ENCODE measurements at regions not wholly inside any gene's neighbourhood (a gene's known extent, or its start where the extent isn't known, plus 50 kb on each side); places are given as distances from the start of the nearest gene placed in this dataset.

GRCh38 chr4:141459020-141459419 is 177.4 kb upstream of the IL15 start:
- H3K9me3 ChIP-seq (ENCODE audit: control insufficient read depth in 4 of 4, low read length in 3 of 4) = no peaks in the 10 kb centered on the region
- 93% methylated on average over 1 of the region's 1 CpG for WGBS
- no peaks in the 10 kb centered on the region for H3K27me3 ChIP-seq (ENCODE audit: control insufficient read depth in 4 of 4, insufficient read depth in 4 of 4, low read length in 3 of 4)
- H3K4me1 ChIP-seq (ENCODE audit: control insufficient read depth in 4 of 4, insufficient read depth in 4 of 4, low read length in 3 of 4) = peaks cover 0 to 2% (median 0%) of the 10 kb centered on the region in 4 donors
- no peak overlapping the region for H3K4me3 ChIP-seq (ENCODE audit: low read depth in 1 of 3, low read length in 3 of 3)
- H3K9ac ChIP-seq (ENCODE audit: low read depth in 1 of 2, low read length in 2 of 2) = no peak overlapping the region
- H3K27ac ChIP-seq (ENCODE audit: low read depth in 1 of 2, low read length in 2 of 2) = no peak overlapping the region
- no peak for TF ChIP-seq FOXA2 (IDR thresholded peaks at IDR 0.05)
- no peak for TF ChIP-seq RAD21 (IDR thresholded peaks at IDR 0.05)
- no peak for TF ChIP-seq REST (IDR thresholded peaks at IDR 0.05)
- TF ChIP-seq TAF1 (conservative IDR thresholded peaks at IDR 0.05) = no peak
- TF ChIP-seq HNF4G (IDR thresholded peaks at IDR 0.05) = no peak
- TF ChIP-seq, protein P1, sequence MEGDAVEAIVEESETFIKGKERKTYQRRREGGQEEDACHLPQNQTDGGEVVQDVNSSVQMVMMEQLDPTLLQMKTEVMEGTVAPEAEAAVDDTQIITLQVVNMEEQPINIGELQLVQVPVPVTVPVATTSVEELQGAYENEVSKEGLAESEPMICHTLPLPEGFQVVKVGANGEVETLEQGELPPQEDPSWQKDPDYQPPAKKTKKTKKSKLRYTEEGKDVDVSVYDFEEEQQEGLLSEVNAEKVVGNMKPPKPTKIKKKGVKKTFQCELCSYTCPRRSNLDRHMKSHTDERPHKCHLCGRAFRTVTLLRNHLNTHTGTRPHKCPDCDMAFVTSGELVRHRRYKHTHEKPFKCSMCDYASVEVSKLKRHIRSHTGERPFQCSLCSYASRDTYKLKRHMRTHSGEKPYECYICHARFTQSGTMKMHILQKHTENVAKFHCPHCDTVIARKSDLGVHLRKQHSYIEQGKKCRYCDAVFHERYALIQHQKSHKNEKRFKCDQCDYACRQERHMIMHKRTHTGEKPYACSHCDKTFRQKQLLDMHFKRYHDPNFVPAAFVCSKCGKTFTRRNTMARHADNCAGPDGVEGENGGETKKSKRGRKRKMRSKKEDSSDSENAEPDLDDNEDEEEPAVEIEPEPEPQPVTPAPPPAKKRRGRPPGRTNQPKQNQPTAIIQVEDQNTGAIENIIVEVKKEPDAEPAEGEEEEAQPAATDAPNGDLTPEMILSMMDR (IDR thresholded peaks at IDR 0.05; ENCODE audit: low read depth, low read length, missing input control) = no peak
- no peak for TF ChIP-seq FOXA1 (IDR thresholded peaks at IDR 0.05)
- TF ChIP-seq YY1 (IDR thresholded peaks at IDR 0.05) = no peak
- TF ChIP-seq EGR1 (IDR thresholded peaks at IDR 0.05; ENCODE audit: low read depth in 2 of 2) = no peak
- no peak for TF ChIP-seq NR2F2 (IDR thresholded peaks at IDR 0.05)
- TF ChIP-seq RXRA (IDR thresholded peaks at IDR 0.05) = no peak
- DNase-seq (ENCODE audit: low spot score) = no peak
- H3K36me3 ChIP-seq (ENCODE audit: control insufficient read depth in 4 of 4, insufficient read depth in 3 of 4, low read depth in 1 of 4, low read length in 3 of 4) = no peaks in the 10 kb centered on the region

GRCh38 chr4:141462361-141462760 is 174.0 kb upstream of the IL15 start:
- Histone ChIP-seq H3K4me3 (ENCODE audit: low read depth in 1 of 3, low read length in 3 of 3) (no peak overlapping the region), H3K4me1 (ENCODE audit: control insufficient read depth in 4 of 4, insufficient read depth in 4 of 4, low read length in 3 of 4) (peaks cover 0 to 2% (median 0%) of the 10 kb centered on the region in 4 donors), H3K9me3 (ENCODE audit: control insufficient read depth in 4 of 4, low read length in 3 of 4) (no peaks in the 10 kb centered on the region), H3K27me3 (ENCODE audit: control insufficient read depth in 4 of 4, insufficient read depth in 4 of 4, low read length in 3 of 4) (no peaks in the 10 kb centered on the region), H3K36me3 (ENCODE audit: control insufficient read depth in 4 of 4, insufficient read depth in 3 of 4, low read depth in 1 of 4, low read length in 3 of 4) (no peaks in the 10 kb centered on the region), H3K9ac (ENCODE audit: low read depth in 1 of 2, low read length in 2 of 2) (no peak overlapping the region), H3K27ac (ENCODE audit: low read depth in 1 of 2, low read length in 2 of 2) (no peak overlapping the region)
- TF ChIP-seq GABPA (IDR thresholded peaks at IDR 0.05 in 1 of 2, conservative IDR thresholded peaks at IDR 0.05 in 1 of 2) (no peak), SP1 (IDR thresholded peaks at IDR 0.05) (no peak), YY1 (IDR thresholded peaks at IDR 0.05) (no peak), ZBTB33 (IDR thresholded peaks at IDR 0.05) (no peak), HNF4G (IDR thresholded peaks at IDR 0.05) (no peak), RXRA (IDR thresholded peaks at IDR 0.05) (no peak), JUND (IDR thresholded peaks at IDR 0.05) (no peak), FOXA1 (IDR thresholded peaks at IDR 0.05) (no peak), EGR1 (IDR thresholded peaks at IDR 0.05; ENCODE audit: low read depth in 2 of 2) (no peak)
- TF ChIP-seq, protein P2, sequence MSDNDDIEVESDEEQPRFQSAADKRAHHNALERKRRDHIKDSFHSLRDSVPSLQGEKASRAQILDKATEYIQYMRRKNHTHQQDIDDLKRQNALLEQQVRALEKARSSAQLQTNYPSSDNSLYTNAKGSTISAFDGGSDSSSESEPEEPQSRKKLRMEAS (IDR thresholded peaks at IDR 0.05) = no peak
- TF ChIP-seq, protein P3, sequence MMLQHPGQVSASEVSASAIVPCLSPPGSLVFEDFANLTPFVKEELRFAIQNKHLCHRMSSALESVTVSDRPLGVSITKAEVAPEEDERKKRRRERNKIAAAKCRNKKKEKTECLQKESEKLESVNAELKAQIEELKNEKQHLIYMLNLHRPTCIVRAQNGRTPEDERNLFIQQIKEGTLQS (IDR thresholded peaks at IDR 0.05) = no peak
- WGBS = 67% methylated on average over 2 of the region's 2 CpGs
- DNase-seq (ENCODE audit: low spot score) = no peak
